Heart left ventricle (tissue), 13 donors: ENCODE measurements at regions not wholly inside any gene's neighbourhood (a gene's known extent, or its start where the extent isn't known, plus 50 kb on each side); places are given as distances from the start of the nearest gene placed in this dataset.

Source experiments
- CTCF ChIP-seq, 12 donors: fragments of 200-600 bp; sonication (generic) in 4 of 12; IDR thresholded peaks; one replicate each; pipeline versions ENCODE4 v1.5.0 to v1.8.0; 2018 to 2022; ENCODE audit warnings: antibody characterized with exemption in 12 of 12, mild to moderate bottlenecking in 5 of 12
- POLR2A ChIP-seq, 2 donors: fragments of 450-650 bp; IDR thresholded peaks; one replicate each; pipeline ENCODE4 v1.6.1; 2017; ENCODE audit warnings: antibody characterized with exemption in 2 of 2, mild to moderate bottlenecking in 2 of 2, moderate library complexity in 2 of 2
- donor health status: ischemic (EF 13 %, LVEDD 7.1; RV severe dilation, severe dysfunction).
- donor health status: DM: no; HTN: yes; CAD: no.
- donor health status: DM: no; HTN: no; CAD: no.
- donor health status: ischemic (EF 25% LVEDD 6.9; RV normal size, moderate dysfunction).
- donor health status: ischemic (EF 25% LVEDD 5.7; RV mildly dilated, moderate dysfunction).
- donor health status: ischemic (EF 35%, LVEDD 5.7; RV mildly dilated, moderate dysfunction).
- donor health status: nonischemic (EF 11% LVEDD 7.7; RV severe dilation, severe dysfunction).
- donor health status: DM: yes; HTN: yes; CAD: no.
- donor health status: PGD.
- donor health status: ischemic (EF 29% LVEDD 5.4; RV normal size, mild dysfunction).
- donor health status: nonischemic (EF 23%, LVEDD 6.1; RV moderate dilation, normal function).

- no peak for TF ChIP-seq CTCF (IDR thresholded peaks at IDR 0.05)
- TF ChIP-seq POLR2A (IDR thresholded peaks at IDR 0.05) = no peak
These were observed 74.1 kb upstream of the SNRPN start for GRCh38 chr15:24880663-24881062.
